Right kidney (tissue), 1 donor: ENCODE measurements at regions not wholly inside any gene's neighbourhood (a gene's known extent, or its start where the extent isn't known, plus 50 kb on each side); places are given as distances from the start of the nearest gene placed in this dataset.
"Not testable (repeated sequence)": the region's sequence is repeated elsewhere in the genome, so short reads cannot be mapped to it uniquely, and the experiment has no call there.

Experiments
- DNase-seq: peaks from one replicate; pipeline ENCODE4 v3.0.0-alpha.2; 2016

GRCh38 chr5:7309715-7310114 lies 86.2 kb upstream of the ADCY2 start:
- not testable (repeated sequence) for DNase-seq

DNA sequence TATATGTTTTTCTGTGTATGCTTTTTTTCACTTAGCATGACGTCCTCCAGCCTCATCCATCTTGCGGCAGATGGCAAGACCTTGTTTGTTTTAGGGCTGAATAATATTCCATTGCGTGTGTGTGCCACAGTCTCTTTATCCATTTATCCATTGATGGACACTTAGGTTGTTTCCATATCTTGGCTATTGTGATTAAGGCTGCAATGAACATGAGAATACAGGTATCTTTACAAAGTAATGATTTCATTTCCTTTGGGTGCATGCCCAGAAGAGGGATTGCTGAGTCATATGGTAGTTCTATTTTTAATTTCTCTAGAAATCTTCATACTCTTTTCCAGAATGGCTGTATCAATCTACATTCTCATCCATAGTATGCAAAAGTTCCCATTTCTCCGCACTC lies 85.3 kb upstream of the ADCY2 start:
- DNase-seq = not testable (repeated sequence)

- no peak for DNase-seq
These were observed 80.8 kb upstream of the ADCY2 start for GRCh38 chr5:7315118-7315517.

- DNase-seq = no peak
These were observed 78.2 kb upstream of the ADCY2 start for GRCh38 chr5:7317751-7318150.

- DNase-seq = no peak
These were observed 75.1 kb upstream of the ADCY2 start for GRCh38 chr5:7320701-7321301.

- DNase-seq = no peak
These were observed 74.2 kb upstream of the ADCY2 start for GRCh38 chr5:7321724-7322123.

DNA sequence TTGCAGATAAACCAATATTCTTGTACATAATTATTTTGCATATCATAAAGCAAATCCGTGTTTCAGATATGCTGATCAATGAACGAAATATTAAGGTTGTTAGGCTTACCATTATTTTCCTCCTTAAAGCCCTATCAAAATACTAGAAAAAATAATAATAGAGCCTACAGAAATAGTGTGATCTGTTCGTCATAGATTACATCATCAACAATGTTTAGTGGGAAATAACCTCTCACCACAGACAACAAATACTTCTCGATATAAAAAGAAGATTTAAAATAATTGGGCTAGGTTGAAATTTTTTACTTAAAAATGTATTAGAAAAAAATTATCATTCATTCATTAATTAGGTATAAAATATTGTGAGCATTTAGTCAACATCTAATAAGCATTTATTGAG lies 71.0 kb upstream of the ADCY2 start:
- no peak for DNase-seq

GRCh38 chr5:7325975-7326913 lies 69.7 kb upstream of the ADCY2 start:
- no peak for DNase-seq

DNA sequence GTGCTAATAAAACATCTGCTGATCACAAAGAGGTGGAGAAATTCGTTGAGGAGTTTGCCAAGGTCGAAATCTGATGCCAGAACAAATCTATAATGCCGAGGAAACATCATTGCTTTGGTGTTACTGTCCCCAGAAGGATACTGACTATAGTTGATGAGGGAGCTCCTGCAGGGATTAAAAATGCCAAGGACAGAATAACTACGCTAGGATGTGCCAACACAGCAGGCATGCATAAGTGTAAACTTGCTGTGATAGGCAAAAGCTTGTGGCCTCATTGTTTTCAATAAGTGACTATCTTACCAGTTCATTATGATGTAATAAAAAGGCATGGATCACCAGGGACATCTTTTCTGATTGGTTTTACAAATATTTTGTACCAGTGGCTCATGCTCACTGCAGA lies 66.8 kb upstream of the ADCY2 start:
- DNase-seq = no peak

- no peak for DNase-seq
These were observed 66.2 kb upstream of the ADCY2 start for GRCh38 chr5:7329712-7330111.

- no peak for DNase-seq
These were observed 65.7 kb upstream of the ADCY2 start for GRCh38 chr5:7330256-7330655.

- DNase-seq = no peak
These were observed 64.8 kb upstream of the ADCY2 start for GRCh38 chr5:7331131-7331530.
